Right lobe of liver (tissue), 4 donors: ENCODE measurements at regions not wholly inside any gene's neighbourhood (a gene's known extent, or its start where the extent isn't known, plus 50 kb on each side); places are given as distances from the start of the nearest gene placed in this dataset.

Source experiments
- CTCF ChIP-seq, 4 donors: fragments of 200-600 bp in 3 of 4; fragments of 450-650 bp in 1 of 4; IDR thresholded peaks; one replicate each; pipeline versions ENCODE4 v1.5.1 to v1.8.0; 2016 to 2022; ENCODE audit warnings: antibody characterized with exemption in 4 of 4, mild to moderate bottlenecking in 2 of 4
- POLR2A ChIP-seq: fragments of 450-650 bp; IDR thresholded peaks from one replicate; pipeline ENCODE4 v1.6.1; 2017; ENCODE audit warnings: antibody characterized with exemption, mild to moderate bottlenecking
- donor health status: DM: no; HTN: no; CAD: no.
- donor health status: DM: no; HTN: no; CAD: no.
- donor health status: DM: no; HTN: yes; CAD: no.

GRCh38 chr20:40444516-40444915 is 244.5 kb downstream of the MAFB start:
- TF ChIP-seq CTCF (IDR thresholded peaks at IDR 0.05) = no peak
- no peak for TF ChIP-seq POLR2A
